D721Med (cell line): ENCODE measurements at regions not wholly inside any gene's neighbourhood (a gene's known extent, or its start where the extent isn't known, plus 50 kb on each side); places are given as distances from the start of the nearest gene placed in this dataset.
"Not testable (repeated sequence)": the region's sequence is repeated elsewhere in the genome, so short reads cannot be mapped to it uniquely, and the experiment has no call there.

Experiments
- DNase-seq: peaks from one replicate; pipeline ENCODE4 v3.0.0; 2011; ENCODE audit warnings: low spot score; ENCODE audit not compliant: insufficient read length
- FAIRE-seq: peaks from 2 replicates; lab custom pipeline; 2011; peaks lifted over from hg19 to GRCh38; lab: Jason Lieb, UNC
- CTCF ChIP-seq: IDR thresholded peaks from 2 replicates; pipeline ENCODE4 v1.5.1; 2012; ENCODE audit warnings: mild to moderate bottlenecking, control low read depth; ENCODE audit not compliant: insufficient read depth; ENCODE audit errors: missing control alignments

- no peak for FAIRE-seq
- no peak for DNase-seq
- no peak for TF ChIP-seq CTCF
Measured at GRCh38 chrX:56029691-56030090, 202.5 kb upstream of the KLF8 start.

GRCh38 chrX:56031409-56031808 lies 200.7 kb upstream of the KLF8 start:
- no peak for TF ChIP-seq CTCF
- FAIRE-seq (no peak), DNase-seq (no peak)

GRCh38 chrX:56033495-56034180 lies 198.5 kb upstream of the KLF8 start:
- no peak for DNase-seq
- FAIRE-seq = no peak

GRCh38 chrX:56052673-56053330 lies 179.4 kb upstream of the KLF8 start:
- not testable (repeated sequence) for FAIRE-seq, DNase-seq

More at GRCh38 chrX:56033495-56034180, 198.5 kb upstream of the KLF8 start:
- no peak for TF ChIP-seq CTCF

GRCh38 chrX:56057325-56057724 lies 174.8 kb upstream of the KLF8 start:
- FAIRE-seq (no peak), DNase-seq (no peak)
- no peak for TF ChIP-seq CTCF

GRCh38 chrX:56066016-56066415 lies 166.1 kb upstream of the KLF8 start:
- no peak for FAIRE-seq
- TF ChIP-seq CTCF = no peak

GRCh38 chrX:56068274-56068758 lies 163.8 kb upstream of the KLF8 start:
- FAIRE-seq = no peak
- TF ChIP-seq CTCF = no peak
- DNase-seq = no peak

More at GRCh38 chrX:56066016-56066415, 166.1 kb upstream of the KLF8 start:
- DNase-seq = no peak
